ENCODE measurements at regions not wholly inside any gene's neighbourhood (a gene's known extent, or its start where the extent isn't known, plus 50 kb on each side); places are given as distances from the start of the nearest gene placed in this dataset.

DNA sequence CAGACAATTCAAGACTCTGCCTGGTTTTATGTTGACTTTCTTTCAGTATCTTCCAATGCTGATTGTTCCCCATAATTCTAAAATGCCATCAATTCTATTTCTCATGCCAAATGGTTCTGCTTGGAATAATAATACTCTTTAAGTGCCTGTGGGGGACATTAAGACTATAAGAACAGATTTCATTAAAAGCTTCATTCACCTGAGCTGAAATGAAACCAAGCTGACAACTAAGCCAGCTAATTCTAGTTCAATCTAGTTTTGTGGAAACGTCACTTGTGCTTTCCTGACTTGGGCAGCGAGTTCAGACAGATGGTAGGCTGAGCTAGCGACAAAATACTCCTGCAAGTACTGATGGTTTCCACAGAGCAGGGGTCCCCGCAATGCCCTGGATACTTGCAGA, 491.1 kb upstream of the RAB6C start:
- no peak for TF ChIP-seq CTCF (IDR thresholded peaks at IDR 0.05; ENCODE audit: insufficient read depth, low read length, missing control alignments)
- H3K4me3 ChIP-seq (ENCODE audit: low read depth, low read length): no peak overlapping the region
- CTCF ChIA-PET: no interaction called here
- POLR2A ChIA-PET: no interaction called here
- DNase-seq (ENCODE audit: low read depth, low spot score): no peak

DNA sequence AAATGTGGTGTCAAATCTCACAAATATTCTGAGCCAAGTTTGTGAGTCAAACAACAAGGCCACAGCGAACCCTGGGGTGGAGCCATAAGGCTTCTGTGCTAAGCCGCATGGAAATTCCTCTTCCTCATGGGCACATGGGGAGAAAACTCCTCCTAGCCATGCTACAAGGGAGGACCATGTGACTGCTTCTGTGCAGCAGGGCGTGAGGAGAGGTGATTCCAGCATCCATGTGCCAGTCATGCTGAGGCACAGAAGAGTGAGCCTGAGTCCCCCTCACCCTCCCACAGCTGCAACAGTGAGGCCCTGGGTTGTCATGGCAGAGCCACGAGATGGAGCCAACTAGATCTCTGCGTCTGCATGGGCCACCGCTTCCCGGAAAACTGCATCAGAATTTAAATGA, 488.8 kb upstream of the RAB6C start:
- ChIA-PET POLR2A (no interaction called here), CTCF (no interaction called here)
- no peak for DNase-seq (ENCODE audit: low read depth, low spot score)
- no peak overlapping the region for H3K4me3 ChIP-seq (ENCODE audit: low read depth, low read length)
- no peak for TF ChIP-seq CTCF (IDR thresholded peaks at IDR 0.05; ENCODE audit: insufficient read depth, low read length, missing control alignments)

GRCh38 chr2:129491308-129491707, 488.2 kb upstream of the RAB6C start:
- CTCF ChIA-PET: no interaction called here
- POLR2A ChIA-PET: no interaction called here
- no peak overlapping the region for H3K4me3 ChIP-seq (ENCODE audit: low read depth, low read length)
- no peak for TF ChIP-seq CTCF (IDR thresholded peaks at IDR 0.05; ENCODE audit: insufficient read depth, low read length, missing control alignments)
- no peak for DNase-seq (ENCODE audit: low read depth, low spot score)

DNA sequence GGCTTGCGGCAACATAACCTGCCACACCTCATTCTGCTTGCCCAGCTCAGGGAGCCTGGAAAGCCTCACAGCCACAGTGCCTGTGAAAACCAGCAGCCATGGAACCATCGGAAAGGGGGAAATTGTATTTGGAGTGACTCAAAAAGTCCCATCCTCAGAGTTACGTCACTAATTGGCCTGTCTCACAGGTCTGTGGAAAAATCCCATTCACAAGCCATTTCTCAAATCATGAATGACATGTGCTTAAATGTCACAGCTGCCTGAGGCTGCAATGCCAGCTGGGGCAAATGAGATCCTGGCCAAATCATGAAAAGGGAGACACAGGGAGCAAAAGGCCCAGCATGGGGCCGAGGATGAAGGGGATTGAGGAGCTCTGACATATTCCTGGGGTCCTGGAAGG, 486.9 kb upstream of the RAB6C start:
- ChIA-PET POLR2A (no interaction called here), CTCF (no interaction called here)
- no peak for DNase-seq (ENCODE audit: low read depth, low spot score)
- TF ChIP-seq CTCF (IDR thresholded peaks at IDR 0.05; ENCODE audit: insufficient read depth, low read length, missing control alignments): no peak
- H3K4me3 ChIP-seq (ENCODE audit: low read depth, low read length): no peak overlapping the region

- POLR2A ChIA-PET: no interaction called here
- no peak for TF ChIP-seq CTCF (IDR thresholded peaks at IDR 0.05; ENCODE audit: insufficient read depth, low read length, missing control alignments)
These were observed 479.7 kb upstream of the RAB6C start for GRCh38 chr2:129499747-129500146.

DNA sequence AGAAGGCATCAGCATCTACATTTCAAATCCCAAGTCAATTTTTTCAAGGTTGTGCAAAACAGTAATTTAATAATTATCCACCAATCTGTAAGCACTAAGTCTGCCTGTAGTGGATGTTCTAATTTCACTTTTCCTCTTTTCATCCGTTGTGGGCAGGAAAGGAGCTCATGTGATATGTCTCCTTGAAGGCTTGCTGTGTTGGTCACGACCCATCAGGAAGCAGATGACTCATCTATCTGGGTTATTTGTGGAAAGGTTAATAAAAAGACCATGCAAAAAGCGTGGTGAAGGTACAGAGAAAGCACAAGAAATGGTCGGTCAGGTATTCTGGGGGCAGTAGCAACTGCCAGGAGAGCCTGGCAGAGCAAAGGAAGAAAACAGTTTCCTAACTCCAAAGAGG, 476.7 kb upstream of the RAB6C start:
- no peak overlapping the region for H3K4me3 ChIP-seq (ENCODE audit: low read depth, low read length)
- TF ChIP-seq CTCF (IDR thresholded peaks at IDR 0.05; ENCODE audit: insufficient read depth, low read length, missing control alignments): no peak
- ChIA-PET POLR2A (no interaction called here), CTCF (no interaction called here)
- DNase-seq (ENCODE audit: low read depth, low spot score): no peak

More at GRCh38 chr2:129499747-129500146, 479.7 kb upstream of the RAB6C start:
- no peak overlapping the region for H3K4me3 ChIP-seq (ENCODE audit: low read depth, low read length)
- no peak for DNase-seq (ENCODE audit: low read depth, low spot score)
- CTCF ChIA-PET: no interaction called here

All from AG04449 (cell line).